K562 (cell line): ENCODE measurements at regions not wholly inside any gene's neighbourhood (a gene's known extent, or its start where the extent isn't known, plus 50 kb on each side); places are given as distances from the start of the nearest gene placed in this dataset.
A peak's percentile ranks its signal among the peaks of the same experiment; 100 is the strongest.

Experiments
- ATAC-seq: fragments of 200-7000 bp; cut with Tn5 transposase; 3 replicates; pipeline ENCODE4 v1.9.1; 2020; ENCODE audit warnings: moderate library complexity
- BruUV-seq: library from RNA; stranded (reverse); fragments of 400-500 nt; replicated peaks from 2 replicates; lab custom pipeline; 2021; lab: Mats Ljungman, UMichigan
- CTCF ChIA-PET: fragments of 300-600 bp; formaldehyde crosslinking; extraction: SDS; loops from one replicate; lab custom pipeline; 2021; ENCODE audit warnings: low intra/inter-chr PET ratio; lab: Yijun Ruan, JAX
- POLR2A ChIA-PET: fragments of 300-600, 350-650 bp; sonication (Branson Sonifier 250); formaldehyde crosslinking; extraction: SDS; loops from one replicate; lab custom pipeline; 2021; ENCODE audit warnings: antibody characterized with exemption, inconsistent platforms; lab: Yijun Ruan, JAX
- DNase-seq, 4 experiments: peaks; one replicate each; pipeline versions ENCODE4 v3.0.0 to v3.0.0-alpha.2; 2011 to 2018; ENCODE audit warnings: low spot score in 3 of 4, mixed read lengths in 3 of 4; ENCODE audit errors: extremely low read depth in 1 of 4
- FAIRE-seq: peaks from 2 replicates; lab custom pipeline; 2011; peaks lifted over from hg19 to GRCh38; lab: Jason Lieb, UNC
- H2AFZ ChIP-seq: 2 replicates; pipeline ENCODE4 v1.6.0; 2011; ENCODE audit warnings: low read depth, low read length, control low read depth, inconsistent platforms
- H3K27ac ChIP-seq: fragments of 200-600 bp; 3 replicates; pipeline ENCODE4 v1.8.0; 2011; ENCODE audit warnings: low read depth, mild to moderate bottlenecking, control low read depth, inconsistent platforms, low read length, moderate library complexity, mixed read lengths; ENCODE audit errors: extremely low read depth
- H3K27me3 ChIP-seq, 2 experiments: fragments of 300-600 bp in 1 of 2; 2 replicates in 1 of 2; 3 replicates in 1 of 2; pipeline versions ENCODE4 v1.6.0 to v1.8.0; 2011; ENCODE audit warnings: inconsistent platforms in 2 of 2, low read length in 2 of 2, mild to moderate bottlenecking in 1 of 2, mixed read lengths in 1 of 2, moderate library complexity in 1 of 2; ENCODE audit not compliant: control insufficient read depth in 2 of 2, insufficient read depth in 2 of 2
- H3K36me3 ChIP-seq: fragments of 300-600 bp; 3 replicates; pipeline ENCODE4 v1.8.0; 2011; ENCODE audit warnings: mild to moderate bottlenecking, low read length, inconsistent platforms; ENCODE audit not compliant: control insufficient read depth, insufficient read depth
- H3K4me1 ChIP-seq, 2 experiments: fragments of 200-600 bp in 1 of 2; replicated peaks in 1 of 2; 2 replicates in 1 of 2; 3 replicates in 1 of 2; pipeline versions ENCODE4 v1.5.1 to v1.8.0; 2011; ENCODE audit warnings: inconsistent platforms in 2 of 2, low read length in 2 of 2, mild to moderate bottlenecking in 1 of 2, mixed read lengths in 1 of 2, moderate library complexity in 1 of 2; ENCODE audit not compliant: control insufficient read depth in 2 of 2, insufficient read depth in 2 of 2
- H3K4me2 ChIP-seq: 2 replicates; pipeline ENCODE4 v1.6.1; 2011; ENCODE audit warnings: low read length, control low read depth, inconsistent platforms, mixed read lengths; ENCODE audit not compliant: insufficient read depth
- H3K4me3 ChIP-seq: fragments of 200-600 bp; sonication (generic), shearing (Covaris generic); 2 replicates; pipeline ENCODE4 v1.5.1; 2016; ENCODE audit warnings: control low read depth, inconsistent platforms
- H3K79me2 ChIP-seq: fragments of 200-600 bp; 3 replicates; pipeline ENCODE4 v1.8.0; 2011; ENCODE audit warnings: low read length, inconsistent platforms; ENCODE audit not compliant: control insufficient read depth, insufficient read depth
- H3K9ac ChIP-seq, 2 experiments: 2 replicates each; pipeline versions ENCODE4 v1.6.0 to v1.6.1; 2011; ENCODE audit warnings: low read depth in 2 of 2, low read length in 2 of 2, control low read depth in 1 of 2, inconsistent platforms in 1 of 2, mild to moderate bottlenecking in 1 of 2, mixed read lengths in 1 of 2; ENCODE audit not compliant: insufficient read depth in 1 of 2
- H3K9me1 ChIP-seq: one replicate; pipeline ENCODE4 v1.6.0; 2011; ENCODE audit warnings: inconsistent platforms, mild to moderate bottlenecking, low read length, moderate library complexity; ENCODE audit not compliant: control insufficient read depth, insufficient read depth
- H3K9me3 ChIP-seq: replicated peaks from 2 replicates; pipeline ENCODE4 v1.5.1; 2011; ENCODE audit warnings: low read depth, low read length, inconsistent platforms; ENCODE audit not compliant: control insufficient read depth, insufficient read depth
- H4K20me1 ChIP-seq: replicated peaks from 2 replicates; pipeline ENCODE4 v1.6.1; 2011; ENCODE audit warnings: low read length, inconsistent platforms, mixed read lengths; ENCODE audit not compliant: control insufficient read depth, insufficient read depth
- PCBP1 ChIP-seq: fragments of 200-400 bp; formaldehyde crosslinking; IDR thresholded peaks from 2 replicates; pipeline ENCODE4 v1.6.1; 2018; ENCODE audit warnings: mild to moderate bottlenecking, low read depth, low read length; ENCODE audit not compliant: poor library complexity, severe bottlenecking
- RAD21 ChIP-seq, 2 experiments: fragments of 250-450 bp in 1 of 2; fragments of 450-650 bp in 1 of 2; sonication (Bioruptor Pico) in 1 of 2; formaldehyde crosslinking in 1 of 2; IDR thresholded peaks in 1 of 2; conservative IDR thresholded peaks in 1 of 2; 2 replicates each; pipeline versions ENCODE4 v1.4.0 to v1.8.0; 2020 to 2022; ENCODE audit warnings: mild to moderate bottlenecking in 2 of 2, moderate library complexity in 1 of 2
- RFX1 ChIP-seq: fragments of 450-650 bp; IDR thresholded peaks from 2 replicates; pipeline ENCODE4 v1.6.1; 2016; ENCODE audit warnings: mild to moderate bottlenecking, moderate library complexity
- WGBS: fragments of 100-300 bp; shearing (Covaris generic); methylation state at CpG from one replicate; pipeline ENCODE4 v1.1.6; 2016; ENCODE audit warnings: low coverage, mixed read lengths; ENCODE audit not compliant: insufficient coverage; ENCODE audit errors: missing lambda C conversion rate; 5-methylcytosine and 5-hydroxymethylcytosine counted together
- in situ Hi-C: fragments of 300-500 bp; cut with MboI; formaldehyde crosslinking; loops from 4 replicates; pipeline ENCODE4 v1.15.0; 2018; ENCODE audit warnings: inconsistent platforms, mixed read lengths
- intact Hi-C: fragments of 100-400 bp; cut with micrococcal nuclease; formaldehyde crosslinking; loops from 2 replicates; pipeline ENCODE4 v1.14.2; 2022
- TF ChIP-seq, protein P1 (sequence below), 3 experiments: IDR thresholded peaks in 2 of 3; conservative IDR thresholded peaks in 1 of 3; 2 replicates each; pipeline ENCODE4 v1.5.1; 2011 to 2012; ENCODE audit warnings: low read length in 3 of 3, mild to moderate bottlenecking in 3 of 3, control low read depth in 2 of 3, improper control_type of control experiment in 1 of 3, inconsistent platforms in 1 of 3, low read depth in 1 of 3, mixed read lengths in 1 of 3, moderate library complexity in 1 of 3; ENCODE audit not compliant: insufficient read depth in 2 of 3

DNA sequence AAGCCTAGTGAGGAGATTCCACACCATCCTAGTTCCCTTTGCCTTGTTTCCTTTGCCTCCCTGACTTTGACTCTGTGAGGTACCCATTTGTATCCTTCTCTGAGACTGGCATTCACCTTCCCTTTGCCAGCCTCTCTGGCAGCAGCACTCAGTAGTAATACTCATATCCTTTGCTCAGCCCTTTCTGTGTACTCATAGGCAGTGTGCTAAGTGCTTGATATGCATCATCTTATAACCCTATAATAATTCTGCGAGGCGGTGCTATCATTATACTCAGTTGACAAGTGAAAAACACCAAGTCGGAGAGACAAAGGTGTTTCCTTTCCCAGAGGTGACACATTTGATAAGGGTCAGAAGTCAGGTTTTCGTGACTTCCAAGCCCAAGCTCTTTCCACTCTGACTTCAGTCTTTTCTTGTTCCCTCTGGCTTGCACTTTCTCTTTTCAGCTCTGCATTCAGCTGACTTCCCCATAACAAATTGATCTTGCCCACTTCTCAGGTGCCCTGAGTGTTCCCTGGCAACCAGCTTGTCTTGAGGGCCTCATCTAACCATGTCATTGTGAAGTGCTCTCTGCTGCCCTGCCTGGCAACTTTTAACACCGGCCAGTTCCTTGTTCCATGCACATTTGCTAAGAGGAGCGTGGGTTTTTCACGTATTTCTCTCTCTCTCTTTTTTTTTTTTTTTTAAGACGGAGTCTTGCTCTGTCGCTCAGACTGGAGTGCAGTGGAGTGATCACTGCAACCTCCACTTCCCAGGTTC lies 94.5 kb upstream of the UPP2 start:
- intact Hi-C loops = loop anchor here (5.0 to 10.0 kb wide), 2 partner anchors 132 to 170 kb away; partner anchors contain the start of gene ACVR1
- Histone ChIP-seq H3K4me3 (no peak overlapping the region), H3K27me3 (no peaks in the 10 kb centered on the region), H3K9ac (no peak overlapping the region), H3K79me2 (no peaks in the 10 kb centered on the region), H3K27ac (no peak overlapping the region), H3K9me3 (no peaks in the 10 kb centered on the region), H3K4me2 (no peak overlapping the region), H3K9me1 (peaks cover 3% of the 10 kb centered on the region), H3K4me1 (peaks cover 0 to 12% of the 10 kb centered on the region in 2 experiments; a peak in 2 of 5 replicates), H2AFZ (no peak overlapping the region), H4K20me1 (no peaks in the 10 kb centered on the region), H3K36me3 (no peaks in the 10 kb centered on the region)
- in situ Hi-C loops = loop anchor here (5.0 to 25.0 kb wide), 4 partner anchors 102 to 670 kb away; partner anchors contain the start of gene ERMN
- peak; percentile 64 for ATAC-seq
- CTCF ChIA-PET = interaction anchor here (0.7 to 4.2 kb wide), 2 partner anchors 132 to 229 kb away, joined by 3 to 44 read pairs; no protein-coding TSS in a partner anchor
- WGBS = 34% methylated on average over 5 of the region's 9 CpGs
- TF ChIP-seq RFX1 (peak; percentile 28; the same call in 1 of the 2 replicates), RAD21 (CRISPR knock-in tag; conservative IDR thresholded peaks at IDR 0.05 in 1 of 2, IDR thresholded peaks at IDR 0.05 in 1 of 2) (peak in 1 of 2 experiments; percentile 18; a peak in 1 of 4 replicates), PCBP1 (no peak)
- TF ChIP-seq, protein P1, sequence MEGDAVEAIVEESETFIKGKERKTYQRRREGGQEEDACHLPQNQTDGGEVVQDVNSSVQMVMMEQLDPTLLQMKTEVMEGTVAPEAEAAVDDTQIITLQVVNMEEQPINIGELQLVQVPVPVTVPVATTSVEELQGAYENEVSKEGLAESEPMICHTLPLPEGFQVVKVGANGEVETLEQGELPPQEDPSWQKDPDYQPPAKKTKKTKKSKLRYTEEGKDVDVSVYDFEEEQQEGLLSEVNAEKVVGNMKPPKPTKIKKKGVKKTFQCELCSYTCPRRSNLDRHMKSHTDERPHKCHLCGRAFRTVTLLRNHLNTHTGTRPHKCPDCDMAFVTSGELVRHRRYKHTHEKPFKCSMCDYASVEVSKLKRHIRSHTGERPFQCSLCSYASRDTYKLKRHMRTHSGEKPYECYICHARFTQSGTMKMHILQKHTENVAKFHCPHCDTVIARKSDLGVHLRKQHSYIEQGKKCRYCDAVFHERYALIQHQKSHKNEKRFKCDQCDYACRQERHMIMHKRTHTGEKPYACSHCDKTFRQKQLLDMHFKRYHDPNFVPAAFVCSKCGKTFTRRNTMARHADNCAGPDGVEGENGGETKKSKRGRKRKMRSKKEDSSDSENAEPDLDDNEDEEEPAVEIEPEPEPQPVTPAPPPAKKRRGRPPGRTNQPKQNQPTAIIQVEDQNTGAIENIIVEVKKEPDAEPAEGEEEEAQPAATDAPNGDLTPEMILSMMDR (IDR thresholded peaks at IDR 0.05 in 2 of 3, conservative IDR thresholded peaks at IDR 0.05 in 1 of 3; ENCODE audit: insufficient read depth in 2 of 3, low read depth in 1 of 3, low read length in 3 of 3) = peak; percentile 15 to 37 (median 29); a peak in 1 of 6 replicates
- POLR2A ChIA-PET = interaction anchor here (0.7 kb wide), 1 partner anchor 11 kb away, joined by 3 read pairs; no protein-coding TSS in a partner anchor
- FAIRE-seq = no peak
- peak in 1 of 4 experiments; percentile 26 for DNase-seq
- BruUV-seq = no TSS peak
